ENCODE measurements at regions not wholly inside any gene's neighbourhood (a gene's known extent, or its start where the extent isn't known, plus 50 kb on each side); places are given as distances from the start of the nearest gene placed in this dataset.
"Not testable (repeated sequence)": the region's sequence is repeated elsewhere in the genome, so short reads cannot be mapped to it uniquely, and the experiment has no call there.

DNA sequence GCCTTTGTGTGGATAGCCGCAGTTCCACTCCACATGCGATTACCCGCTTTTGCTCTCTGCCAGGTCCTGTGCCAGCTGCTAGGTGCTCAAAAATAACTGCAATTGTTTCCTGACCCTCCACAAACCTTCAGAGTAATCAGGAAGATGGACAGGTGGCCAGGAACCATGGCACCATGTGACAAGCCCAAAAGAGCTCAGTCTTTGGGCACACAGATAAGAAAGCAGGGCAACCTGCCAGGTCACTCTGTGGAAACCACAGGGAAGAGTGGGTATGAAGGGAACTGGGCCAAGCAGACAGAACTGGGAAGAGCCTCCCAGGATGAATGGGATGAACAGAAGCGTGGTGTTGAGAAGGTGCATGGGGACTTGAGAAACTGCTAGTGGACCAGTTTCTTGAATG, 79.4 kb upstream of the AGAP1 start:
- DNase-seq: no peak

DNA sequence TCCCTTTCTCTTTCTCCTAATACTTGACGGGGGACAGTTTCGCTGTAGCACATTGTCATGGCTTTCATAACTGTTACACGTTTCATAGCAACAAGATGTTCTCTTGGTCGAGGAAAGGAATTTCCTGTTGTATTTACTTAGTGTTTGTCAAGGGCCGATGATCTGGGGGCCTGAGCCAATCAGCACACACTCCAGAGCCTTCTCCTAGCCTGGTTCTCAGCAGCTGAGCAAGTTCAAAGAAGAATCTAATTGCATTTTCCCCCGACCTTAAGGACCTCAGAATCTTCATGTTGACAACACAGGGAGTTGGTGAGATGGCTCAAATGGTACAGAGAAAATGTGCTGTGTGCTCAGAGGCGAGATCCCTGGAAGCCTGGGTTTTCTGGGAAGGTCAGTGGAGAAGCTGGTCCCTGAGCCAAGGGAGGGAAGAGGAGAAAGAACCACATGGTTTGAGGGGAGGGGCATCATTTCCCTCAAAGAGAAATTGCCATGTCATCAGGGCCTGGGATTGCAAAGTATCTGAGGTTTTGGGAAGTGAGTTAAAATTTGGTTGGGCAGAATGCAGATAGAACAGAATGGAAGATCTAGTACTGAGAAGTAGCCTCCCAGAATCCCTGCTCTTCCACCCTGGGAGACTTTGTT, 76.9 kb upstream of the AGAP1 start:
- DNase-seq: no peak

DNA sequence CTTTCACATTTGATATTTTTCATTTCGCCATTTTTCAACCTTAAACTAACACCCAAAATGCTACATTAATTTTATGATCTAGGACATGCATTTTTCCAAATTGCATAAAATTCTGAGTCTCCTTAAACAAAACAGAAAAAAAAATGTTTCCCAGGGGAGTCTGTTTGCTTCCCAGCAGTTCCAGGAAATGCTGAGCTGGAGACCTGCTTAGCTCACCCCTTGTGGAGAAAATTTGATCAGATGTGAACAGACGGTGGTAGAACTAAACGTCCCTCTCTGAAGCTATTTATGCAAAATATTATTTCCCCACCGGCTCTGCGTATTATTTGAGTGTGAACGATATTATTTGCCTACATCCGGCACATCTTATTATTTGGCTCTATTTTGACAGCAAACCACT, 74.9 kb upstream of the AGAP1 start:
- DNase-seq: no peak

DNA sequence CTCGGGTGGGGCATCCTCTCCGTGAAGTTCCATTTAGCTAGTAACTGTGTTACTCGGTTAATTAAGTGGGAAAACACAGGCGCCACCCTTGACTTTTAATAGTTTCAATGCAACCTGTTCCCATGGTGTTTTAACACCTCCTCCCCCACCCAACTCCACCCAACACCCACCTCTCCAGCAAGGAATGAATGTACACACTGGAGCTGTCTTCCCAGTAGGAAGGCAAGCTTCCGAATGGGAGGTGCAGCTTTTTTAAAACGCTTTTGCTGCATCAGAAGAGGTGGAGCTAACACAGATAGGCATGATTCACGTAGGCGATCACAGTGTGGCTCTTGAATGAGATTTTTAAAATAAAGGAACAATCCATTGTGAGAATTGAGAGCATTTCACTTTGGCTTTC, 73.8 kb upstream of the AGAP1 start:
- no peak for DNase-seq

DNA sequence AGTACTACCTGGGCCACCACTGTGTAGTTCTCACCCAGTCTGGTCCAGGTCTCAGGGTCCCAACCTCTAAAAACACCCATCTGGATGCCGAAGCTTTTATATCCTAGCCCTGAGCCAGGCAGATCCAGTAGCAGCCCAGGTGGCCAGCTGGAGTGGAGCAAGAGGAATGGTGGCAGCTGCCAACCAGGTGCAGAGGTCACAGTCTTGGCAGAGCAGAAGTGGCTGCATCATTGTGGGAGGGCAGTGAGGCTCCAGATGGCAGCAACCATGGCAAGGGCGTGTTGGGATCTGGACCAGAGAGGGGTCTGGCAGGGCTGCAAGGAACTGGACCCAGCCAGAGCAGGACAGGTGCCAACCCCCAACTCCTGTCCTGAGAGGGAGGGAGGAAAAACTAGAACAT, 72.2 kb upstream of the AGAP1 start:
- no peak for DNase-seq

DNA sequence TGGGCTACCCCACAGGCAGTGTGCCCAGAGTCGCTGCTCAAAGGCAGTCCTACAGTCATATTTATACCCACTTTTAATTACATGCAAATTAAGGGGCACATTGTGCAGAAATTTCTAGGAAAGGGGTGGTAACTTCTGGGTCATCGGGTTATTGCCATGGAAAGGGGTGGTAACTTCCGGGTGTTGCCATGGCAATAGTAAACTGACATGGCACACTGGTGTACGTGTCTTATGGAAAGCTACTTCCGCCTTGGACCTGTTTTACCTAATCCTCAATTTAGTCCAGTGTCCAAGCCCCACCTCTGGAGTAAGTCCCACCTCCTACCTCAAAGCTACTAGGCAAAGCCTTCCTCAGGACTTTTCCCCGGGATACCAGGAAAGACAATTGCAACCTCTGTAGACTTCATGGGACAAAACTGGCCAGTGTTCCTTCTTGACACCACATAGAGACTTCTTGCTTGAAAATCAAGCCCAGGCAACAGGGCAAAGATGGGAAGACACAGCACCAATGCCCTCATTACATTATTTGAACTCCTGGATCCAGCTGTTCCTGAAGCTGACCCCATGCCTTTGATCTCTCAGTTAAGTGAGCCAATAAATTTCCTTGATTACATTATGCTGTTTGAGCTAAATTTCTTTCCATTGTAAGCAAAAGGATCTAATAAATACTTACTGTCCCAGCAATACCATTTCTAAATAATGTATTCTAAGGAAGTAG, 63.3 kb upstream of the AGAP1 start:
- no peak for DNase-seq

DNA sequence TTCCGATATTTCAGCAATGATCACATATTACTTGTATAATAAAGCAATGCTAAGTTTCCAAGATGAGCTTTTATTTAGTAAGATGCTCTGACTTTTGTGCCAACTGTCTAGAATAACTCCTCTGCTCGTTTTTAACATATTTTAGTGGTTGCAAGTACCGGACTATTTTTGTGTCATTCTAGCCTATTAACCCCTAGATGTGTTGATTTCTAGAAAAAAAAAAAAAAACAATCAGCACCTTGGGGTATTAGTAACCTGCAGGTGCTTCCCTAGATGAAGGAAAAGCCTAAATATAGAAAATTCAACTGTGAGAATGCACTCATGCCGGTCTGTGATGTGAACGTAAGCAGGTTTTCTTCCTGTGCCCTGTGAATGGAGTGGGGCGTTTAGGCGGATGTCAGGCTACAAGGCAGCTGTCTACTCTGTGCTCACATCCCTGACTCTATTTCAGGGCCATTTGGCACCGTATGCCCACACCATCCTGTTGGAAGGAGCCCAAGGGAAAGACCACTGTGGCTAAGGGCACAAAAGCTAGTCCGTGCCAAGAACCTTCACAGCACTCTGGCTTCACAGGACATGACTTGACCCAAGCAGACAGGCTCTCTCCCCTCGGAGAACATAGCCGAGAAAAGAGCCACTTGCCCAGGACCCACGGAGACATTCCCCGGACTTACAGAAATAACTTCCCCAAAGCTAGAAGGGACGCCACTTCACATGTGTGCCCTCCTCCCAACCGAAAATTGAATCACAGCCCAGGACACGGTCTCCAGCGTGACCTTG, 60.9 kb upstream of the AGAP1 start:
- DNase-seq: no peak

DNA sequence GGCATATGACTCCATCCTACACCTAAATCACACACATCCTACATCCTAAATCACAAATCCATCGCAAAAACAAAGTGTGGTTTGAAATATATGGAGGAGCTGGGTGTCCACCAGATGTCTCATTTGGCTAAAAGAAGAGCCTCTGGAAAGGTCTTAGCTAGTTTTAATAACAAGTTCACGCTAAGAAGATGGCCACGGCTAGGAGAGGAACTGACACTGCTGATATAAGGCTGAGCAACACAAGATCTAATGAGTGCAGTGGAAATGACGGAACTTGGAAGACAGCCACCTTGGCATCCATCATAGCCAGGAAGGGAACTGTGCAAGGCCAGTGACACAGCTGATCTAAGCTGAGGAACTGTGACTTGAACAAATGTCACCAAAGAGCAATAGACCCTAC, 60.0 kb upstream of the AGAP1 start:
- no peak for DNase-seq

DNA sequence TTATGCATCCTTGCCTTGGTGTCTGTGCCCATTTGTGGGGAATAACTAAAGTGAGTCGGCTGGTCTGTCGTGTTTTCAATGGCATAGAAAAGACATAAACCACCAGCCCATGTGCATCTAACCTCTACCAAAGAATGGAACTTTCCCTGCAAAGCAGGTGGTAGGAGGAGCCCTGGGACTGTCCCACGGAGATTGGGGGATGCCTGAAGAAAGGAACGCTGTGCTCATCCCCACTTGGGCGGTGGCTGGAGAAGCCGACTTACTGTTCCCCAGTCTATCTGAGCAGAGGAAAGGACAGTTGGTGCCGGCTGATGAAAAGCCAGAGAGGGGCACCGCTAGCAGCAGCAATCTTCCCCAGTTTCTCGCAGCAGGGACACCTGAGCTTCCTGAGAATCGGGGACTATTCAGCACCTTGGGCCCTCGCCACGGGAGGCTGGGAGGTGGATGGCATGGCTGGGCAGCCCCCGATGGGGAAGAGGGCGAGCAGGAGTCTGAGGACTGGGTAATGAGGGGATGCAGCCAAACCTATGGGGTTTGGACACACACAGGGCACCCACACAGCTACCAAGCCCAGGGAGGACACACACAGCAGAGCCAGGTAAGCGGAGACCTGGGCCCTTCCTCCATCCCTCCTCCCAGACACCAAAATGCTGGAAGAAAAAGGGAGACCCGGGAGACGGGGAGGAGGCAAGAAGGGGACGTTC, 53.7 kb upstream of the AGAP1 start:
- no peak for DNase-seq

DNA sequence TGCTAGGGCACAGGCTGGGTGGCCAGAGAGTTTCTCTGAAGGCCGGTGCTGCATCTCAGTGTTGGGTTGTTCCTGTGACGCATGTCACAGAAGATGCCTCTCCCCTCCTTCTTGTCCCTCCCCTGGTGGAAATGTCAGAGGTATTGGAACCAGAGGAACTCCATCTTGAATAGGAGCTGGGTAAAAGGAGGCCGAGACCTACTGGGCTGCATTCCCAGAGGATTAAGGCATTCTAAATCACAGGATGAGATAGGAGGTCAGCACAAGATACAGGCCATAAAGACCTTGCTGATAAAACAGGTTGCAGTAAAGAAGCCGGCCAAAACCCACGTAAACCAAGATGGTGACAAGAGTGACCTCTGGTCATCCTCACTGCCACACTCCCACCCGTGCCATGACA, 50.3 kb upstream of the AGAP1 start:
- DNase-seq: not testable (repeated sequence)
